Tibial nerve (tissue), 3 donors: ENCODE measurements at regions not wholly inside any gene's neighbourhood (a gene's known extent, or its start where the extent isn't known, plus 50 kb on each side); places are given as distances from the start of the nearest gene placed in this dataset.
"Not testable (repeated sequence)": the region's sequence is repeated elsewhere in the genome, so short reads cannot be mapped to it uniquely, and the experiment has no call there.

ENCODE experiments used
- CTCF ChIP-seq, 5 experiments: fragments of 200-600 bp in 3 of 5; fragments of 450-650 bp in 2 of 5; sonication (generic) in 3 of 5; IDR thresholded peaks; one replicate each; pipeline ENCODE4 v1.5.1; 2016 to 2019; ENCODE audit warnings: antibody characterized with exemption in 5 of 5, mild to moderate bottlenecking in 3 of 5, moderate library complexity in 2 of 5
- POLR2A ChIP-seq, 2 donors: fragments of 450-650 bp; IDR thresholded peaks; one replicate each; pipeline ENCODE4 v1.6.1; 2017; ENCODE audit warnings: antibody characterized with exemption in 2 of 2, mild to moderate bottlenecking in 2 of 2, moderate library complexity in 2 of 2

GRCh38 chr7:86440420-86440819, 203.3 kb upstream of the GRM3 start:
- TF ChIP-seq POLR2A, CTCF (IDR thresholded peaks at IDR 0.05): not testable (repeated sequence)
